Adrenal gland (tissue), 5 donors: ENCODE measurements at regions not wholly inside any gene's neighbourhood (a gene's known extent, or its start where the extent isn't known, plus 50 kb on each side); places are given as distances from the start of the nearest gene placed in this dataset.

ENCODE experiments used
- POLR2A ChIP-seq, 2 donors: fragments of 450-650 bp; IDR thresholded peaks; one replicate each; pipeline ENCODE4 v1.6.1; 2017; ENCODE audit warnings: antibody characterized with exemption in 2 of 2, mild to moderate bottlenecking in 2 of 2, moderate library complexity in 1 of 2
- TF ChIP-seq, protein P1 (sequence below), 6 experiments: fragments of 450-650 bp in 4 of 6; fragments of 200-600 bp in 2 of 6; sonication (generic) in 1 of 6; IDR thresholded peaks; 1 replicate in 5 of 6; 2 replicates in 1 of 6; pipeline versions ENCODE4 v1.5.1 to v1.8.0; 2016 to 2021; ENCODE audit warnings: antibody characterized with exemption in 6 of 6, mild to moderate bottlenecking in 2 of 6, moderate library complexity in 1 of 6
- donor health status: DM: no; HTN: no; CAD: no.

DNA sequence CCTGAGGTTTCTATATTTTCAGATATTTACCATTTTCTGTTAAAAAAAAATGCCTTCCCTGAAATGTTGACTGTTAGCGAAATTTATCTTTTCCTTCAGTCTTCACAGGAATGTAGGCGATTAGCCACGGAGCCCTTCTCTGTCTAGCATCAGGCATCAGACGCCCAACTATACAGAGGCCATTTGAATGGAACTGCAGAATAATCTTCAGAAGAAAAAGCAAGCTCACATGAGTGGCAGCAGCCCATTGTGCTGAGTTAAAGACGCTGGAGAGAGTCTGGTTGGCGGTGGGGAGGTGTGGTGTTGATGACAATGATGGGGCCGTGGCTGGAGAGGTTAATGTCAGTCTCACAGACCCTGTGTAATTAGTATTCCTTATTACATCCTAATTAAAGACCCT is 196.8 kb upstream of the LEF1 start:
- TF ChIP-seq, protein P1, sequence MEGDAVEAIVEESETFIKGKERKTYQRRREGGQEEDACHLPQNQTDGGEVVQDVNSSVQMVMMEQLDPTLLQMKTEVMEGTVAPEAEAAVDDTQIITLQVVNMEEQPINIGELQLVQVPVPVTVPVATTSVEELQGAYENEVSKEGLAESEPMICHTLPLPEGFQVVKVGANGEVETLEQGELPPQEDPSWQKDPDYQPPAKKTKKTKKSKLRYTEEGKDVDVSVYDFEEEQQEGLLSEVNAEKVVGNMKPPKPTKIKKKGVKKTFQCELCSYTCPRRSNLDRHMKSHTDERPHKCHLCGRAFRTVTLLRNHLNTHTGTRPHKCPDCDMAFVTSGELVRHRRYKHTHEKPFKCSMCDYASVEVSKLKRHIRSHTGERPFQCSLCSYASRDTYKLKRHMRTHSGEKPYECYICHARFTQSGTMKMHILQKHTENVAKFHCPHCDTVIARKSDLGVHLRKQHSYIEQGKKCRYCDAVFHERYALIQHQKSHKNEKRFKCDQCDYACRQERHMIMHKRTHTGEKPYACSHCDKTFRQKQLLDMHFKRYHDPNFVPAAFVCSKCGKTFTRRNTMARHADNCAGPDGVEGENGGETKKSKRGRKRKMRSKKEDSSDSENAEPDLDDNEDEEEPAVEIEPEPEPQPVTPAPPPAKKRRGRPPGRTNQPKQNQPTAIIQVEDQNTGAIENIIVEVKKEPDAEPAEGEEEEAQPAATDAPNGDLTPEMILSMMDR (IDR thresholded peaks at IDR 0.05), result no peak
- TF ChIP-seq POLR2A (IDR thresholded peaks at IDR 0.05), result no peak
